ENCODE measurements at regions not wholly inside any gene's neighbourhood (a gene's known extent, or its start where the extent isn't known, plus 50 kb on each side); places are given as distances from the start of the nearest gene placed in this dataset.

GRCh38 chr18:28560331-28560730 lies 383.4 kb upstream of the CDH2 start:
- no peak for TF ChIP-seq CTCF (IDR thresholded peaks at IDR 0.05)
- no peak for TF ChIP-seq POLR2A (IDR thresholded peaks at IDR 0.05)
